Spinal cord (tissue), 9 donors: ENCODE measurements at regions not wholly inside any gene's neighbourhood (a gene's known extent, or its start where the extent isn't known, plus 50 kb on each side); places are given as distances from the start of the nearest gene placed in this dataset.

ENCODE experiments used
- DNase-seq, 6 donors: peaks; one replicate each; pipeline versions ENCODE4 v3.0.0 to v3.0.0-alpha.2; 2013 to 2015; ENCODE audit warnings: low spot score in 6 of 6, low read depth in 4 of 6
- H3K27ac ChIP-seq: one replicate; pipeline ENCODE4 v1.5.1; 2013; ENCODE audit warnings: low read depth, low read length, control low read depth
- H3K27me3 ChIP-seq: one replicate; pipeline ENCODE4 v1.6.1; 2013; ENCODE audit warnings: low read length; ENCODE audit not compliant: control insufficient read depth, insufficient read depth
- H3K36me3 ChIP-seq: one replicate; pipeline ENCODE4 v1.6.1; 2013; ENCODE audit warnings: low read length; ENCODE audit not compliant: control insufficient read depth, insufficient read depth
- H3K4me1 ChIP-seq: one replicate; pipeline ENCODE4 v1.6.1; 2013; ENCODE audit warnings: low read length; ENCODE audit not compliant: control insufficient read depth, insufficient read depth
- H3K4me3 ChIP-seq: one replicate; pipeline ENCODE4 v1.5.1; 2013; ENCODE audit warnings: low read depth, low read length, control low read depth
- H3K9me3 ChIP-seq: one replicate; pipeline ENCODE4 v1.6.1; 2013; ENCODE audit warnings: low read length; ENCODE audit not compliant: control insufficient read depth, insufficient read depth
- WGBS: methylation state at CpG from one replicate; pipeline ENCODE4 v1.1.5; 2013; ENCODE audit warnings: missing lambda C conversion rate; ENCODE audit not compliant: insufficient coverage; 5-methylcytosine and 5-hydroxymethylcytosine counted together
- donor health status: healthy.

DNA sequence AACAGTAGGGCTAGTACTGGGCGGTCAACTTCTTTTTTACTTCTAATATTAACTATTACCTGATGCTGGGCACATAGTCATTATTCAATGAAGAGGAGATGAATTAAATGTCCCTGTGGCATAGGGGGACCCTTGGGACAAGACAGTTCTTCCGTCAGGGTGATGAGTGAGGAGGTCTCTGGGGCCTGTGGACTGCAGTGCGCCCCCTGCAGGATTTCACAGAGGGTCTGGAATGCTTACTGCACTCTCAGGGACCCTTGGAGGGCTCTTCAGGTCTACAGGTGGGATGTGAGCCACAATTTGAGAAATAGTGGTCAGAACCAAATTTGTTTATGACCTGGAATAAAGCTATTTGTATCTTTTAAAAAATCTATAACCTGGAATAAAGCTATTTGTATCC lies 149.4 kb downstream of the FAM78B start:
- Histone ChIP-seq H3K27me3 (no peaks in the 10 kb centered on the region), H3K4me3 (no peak overlapping the region), H3K36me3 (no peaks in the 10 kb centered on the region), H3K4me1 (no peaks in the 10 kb centered on the region), H3K27ac (no peak overlapping the region), H3K9me3 (no peaks in the 10 kb centered on the region)
- WGBS: 23% methylated on average over 2 of the region's 3 CpGs
- no peak for DNase-seq
